HL-60 (cell line): ENCODE measurements at regions not wholly inside any gene's neighbourhood (a gene's known extent, or its start where the extent isn't known, plus 50 kb on each side); places are given as distances from the start of the nearest gene placed in this dataset.

Experiments
- CTCF ChIP-seq: IDR thresholded peaks from one replicate; pipeline ENCODE4 v1.5.1; 2011; ENCODE audit warnings: low read length, control low read depth, inconsistent platforms; ENCODE audit not compliant: insufficient read depth
- GABPA ChIP-seq: IDR thresholded peaks from 2 replicates; pipeline ENCODE4 v1.6.1; 2012; ENCODE audit warnings: low read depth
- POLR2AphosphoS5 ChIP-seq: IDR thresholded peaks from 2 replicates; pipeline ENCODE4 v1.6.1; 2012; ENCODE audit warnings: low read depth
- REST ChIP-seq: IDR thresholded peaks from 2 replicates; pipeline ENCODE4 v1.6.1; 2012; ENCODE audit warnings: low read depth; ENCODE audit not compliant: insufficient replicate concordance
- SPI1 ChIP-seq: IDR thresholded peaks from 2 replicates; pipeline ENCODE4 v1.6.1; 2012; ENCODE audit warnings: low read depth, mild to moderate bottlenecking, borderline replicate concordance

GRCh38 chr6:104344223-104344622 lies 515.5 kb downstream of the HACE1 start:
- TF ChIP-seq CTCF, result no peak
- TF ChIP-seq POLR2AphosphoS5, result no peak
- TF ChIP-seq SPI1, result no peak
- no peak for TF ChIP-seq REST
- no peak for TF ChIP-seq GABPA
